ENCODE measurements at regions not wholly inside any gene's neighbourhood (a gene's known extent, or its start where the extent isn't known, plus 50 kb on each side); places are given as distances from the start of the nearest gene placed in this dataset.

DNA sequence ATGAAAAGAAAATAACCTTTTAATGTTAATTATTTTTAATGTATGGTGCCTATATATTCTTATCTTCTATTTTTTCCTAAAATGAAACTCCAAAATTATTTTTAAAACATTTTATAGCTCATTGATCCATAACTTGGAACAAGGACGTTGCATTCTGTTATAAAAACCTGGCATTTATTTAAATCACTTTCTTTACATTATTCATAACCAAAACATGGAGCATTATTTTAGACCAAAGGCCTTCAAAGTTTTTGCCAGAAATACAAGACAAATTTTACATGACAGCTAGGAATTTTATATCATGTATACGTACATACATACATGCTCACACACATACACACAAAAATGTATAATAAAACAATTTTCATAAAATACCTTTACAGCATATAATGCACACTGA is 259.8 kb downstream of the QDPR start:
- no peaks in the 10 kb centered on the region for H3K9me3 ChIP-seq (ENCODE audit: control insufficient read depth, insufficient read depth, low read depth, low read length)
- no peak overlapping the region for H3K4me2 ChIP-seq (ENCODE audit: extremely low read depth, insufficient read depth, low read length)
- H3K9ac ChIP-seq (ENCODE audit: insufficient read depth, low read length), result no peak overlapping the region
- no peaks in the 10 kb centered on the region for H4K20me1 ChIP-seq (ENCODE audit: control insufficient read depth, extremely low read depth, insufficient read depth, low read length)
- H2AFZ ChIP-seq (ENCODE audit: low read length), result no peak overlapping the region
- no peaks in the 10 kb centered on the region for H3K27me3 ChIP-seq (ENCODE audit: control insufficient read depth, insufficient read depth, low read length)
- DNase-seq (ENCODE audit: low read depth in 2 of 2), result no peak
- no peaks in the 10 kb centered on the region for H3K4me1 ChIP-seq (ENCODE audit: control insufficient read depth, extremely low read depth, insufficient read depth, low read length)
- no peak overlapping the region for H3K27ac ChIP-seq (ENCODE audit: insufficient read depth, low read length)
- no peaks in the 10 kb centered on the region for H3K79me2 ChIP-seq (ENCODE audit: control insufficient read depth, insufficient read depth, low read length)
- H3K4me3 ChIP-seq (replicated peaks in 1 of 4; ENCODE audit: control extremely low read depth in 1 of 4, insufficient read depth in 1 of 4, low read depth in 3 of 4, low read length in 4 of 4), result no peak overlapping the region
- TF ChIP-seq, protein P1, sequence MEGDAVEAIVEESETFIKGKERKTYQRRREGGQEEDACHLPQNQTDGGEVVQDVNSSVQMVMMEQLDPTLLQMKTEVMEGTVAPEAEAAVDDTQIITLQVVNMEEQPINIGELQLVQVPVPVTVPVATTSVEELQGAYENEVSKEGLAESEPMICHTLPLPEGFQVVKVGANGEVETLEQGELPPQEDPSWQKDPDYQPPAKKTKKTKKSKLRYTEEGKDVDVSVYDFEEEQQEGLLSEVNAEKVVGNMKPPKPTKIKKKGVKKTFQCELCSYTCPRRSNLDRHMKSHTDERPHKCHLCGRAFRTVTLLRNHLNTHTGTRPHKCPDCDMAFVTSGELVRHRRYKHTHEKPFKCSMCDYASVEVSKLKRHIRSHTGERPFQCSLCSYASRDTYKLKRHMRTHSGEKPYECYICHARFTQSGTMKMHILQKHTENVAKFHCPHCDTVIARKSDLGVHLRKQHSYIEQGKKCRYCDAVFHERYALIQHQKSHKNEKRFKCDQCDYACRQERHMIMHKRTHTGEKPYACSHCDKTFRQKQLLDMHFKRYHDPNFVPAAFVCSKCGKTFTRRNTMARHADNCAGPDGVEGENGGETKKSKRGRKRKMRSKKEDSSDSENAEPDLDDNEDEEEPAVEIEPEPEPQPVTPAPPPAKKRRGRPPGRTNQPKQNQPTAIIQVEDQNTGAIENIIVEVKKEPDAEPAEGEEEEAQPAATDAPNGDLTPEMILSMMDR (conservative IDR thresholded peaks at IDR 0.05 in 1 of 2, IDR thresholded peaks at IDR 0.05 in 1 of 2; ENCODE audit: low read depth in 1 of 2, low read length in 2 of 2), result no peak
- TF ChIP-seq EZH2 (IDR thresholded peaks at IDR 0.05; ENCODE audit: low read length, missing control alignments), result no peak
- H3K36me3 ChIP-seq (ENCODE audit: control insufficient read depth, insufficient read depth, low read length), result no peaks in the 10 kb centered on the region

DNA sequence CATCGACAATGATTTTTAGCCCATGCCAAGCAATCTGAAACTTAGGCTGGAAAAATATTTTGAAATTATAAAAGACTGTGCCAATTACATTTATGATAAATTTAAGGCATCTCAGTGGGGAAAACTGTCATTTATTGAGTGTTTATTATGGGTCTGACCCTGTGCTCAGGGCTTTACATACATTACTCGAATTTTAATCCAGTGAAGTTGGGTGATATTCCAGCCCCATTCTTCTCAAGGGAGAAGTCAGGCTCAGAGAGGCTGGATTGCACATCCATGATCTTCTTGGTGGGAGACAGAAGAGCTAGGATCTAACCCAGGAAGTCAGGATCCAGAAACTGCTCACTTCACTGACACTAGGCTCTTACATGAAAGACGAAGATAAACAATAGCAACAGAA is 260.8 kb downstream of the QDPR start:
- Histone ChIP-seq H3K27ac (ENCODE audit: insufficient read depth, low read length) (no peak overlapping the region), H2AFZ (ENCODE audit: low read length) (no peak overlapping the region), H3K9ac (ENCODE audit: insufficient read depth, low read length) (no peak overlapping the region), H3K9me3 (ENCODE audit: control insufficient read depth, insufficient read depth, low read depth, low read length) (no peaks in the 10 kb centered on the region), H3K27me3 (ENCODE audit: control insufficient read depth, insufficient read depth, low read length) (no peaks in the 10 kb centered on the region), H3K4me1 (ENCODE audit: control insufficient read depth, extremely low read depth, insufficient read depth, low read length) (no peaks in the 10 kb centered on the region), H3K4me3 (replicated peaks in 1 of 4; ENCODE audit: control extremely low read depth in 1 of 4, insufficient read depth in 1 of 4, low read depth in 3 of 4, low read length in 4 of 4) (no peak overlapping the region), H3K79me2 (ENCODE audit: control insufficient read depth, insufficient read depth, low read length) (no peaks in the 10 kb centered on the region), H3K4me2 (ENCODE audit: extremely low read depth, insufficient read depth, low read length) (no peak overlapping the region), H4K20me1 (ENCODE audit: control insufficient read depth, extremely low read depth, insufficient read depth, low read length) (no peaks in the 10 kb centered on the region), H3K36me3 (ENCODE audit: control insufficient read depth, insufficient read depth, low read length) (no peaks in the 10 kb centered on the region)
- TF ChIP-seq, protein P1 (conservative IDR thresholded peaks at IDR 0.05 in 1 of 2, IDR thresholded peaks at IDR 0.05 in 1 of 2; ENCODE audit: low read depth in 1 of 2, low read length in 2 of 2), result no peak
- no peak for TF ChIP-seq EZH2 (IDR thresholded peaks at IDR 0.05; ENCODE audit: low read length, missing control alignments)
- DNase-seq (ENCODE audit: low read depth in 2 of 2), result no peak

DNA sequence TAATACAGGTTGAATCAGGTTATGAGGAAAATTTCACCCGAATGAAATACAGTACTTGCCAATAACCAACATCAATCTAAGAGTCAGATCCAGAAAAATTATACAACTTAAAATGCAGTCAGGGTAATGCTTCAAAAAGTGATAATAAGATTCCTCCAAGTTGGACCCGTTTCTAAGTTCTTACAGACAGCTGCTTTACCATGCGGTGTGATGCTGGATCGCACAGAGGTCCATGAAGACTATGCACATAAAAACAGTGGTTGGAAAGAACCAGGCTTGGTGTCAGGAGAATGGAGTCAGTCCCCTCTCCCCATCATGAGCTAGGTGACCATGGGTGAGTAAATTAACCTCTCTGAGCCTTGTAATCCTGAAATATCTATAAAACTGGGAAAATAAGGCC is 261.3 kb downstream of the QDPR start:
- Histone ChIP-seq H3K9ac (ENCODE audit: insufficient read depth, low read length) (no peak overlapping the region), H3K9me3 (ENCODE audit: control insufficient read depth, insufficient read depth, low read depth, low read length) (no peaks in the 10 kb centered on the region), H2AFZ (ENCODE audit: low read length) (no peak overlapping the region), H3K4me2 (ENCODE audit: extremely low read depth, insufficient read depth, low read length) (no peak overlapping the region), H3K27me3 (ENCODE audit: control insufficient read depth, insufficient read depth, low read length) (no peaks in the 10 kb centered on the region), H3K36me3 (ENCODE audit: control insufficient read depth, insufficient read depth, low read length) (no peaks in the 10 kb centered on the region), H3K27ac (ENCODE audit: insufficient read depth, low read length) (no peak overlapping the region), H3K4me1 (ENCODE audit: control insufficient read depth, extremely low read depth, insufficient read depth, low read length) (no peaks in the 10 kb centered on the region), H4K20me1 (ENCODE audit: control insufficient read depth, extremely low read depth, insufficient read depth, low read length) (no peaks in the 10 kb centered on the region), H3K79me2 (ENCODE audit: control insufficient read depth, insufficient read depth, low read length) (no peaks in the 10 kb centered on the region), H3K4me3 (replicated peaks in 1 of 4; ENCODE audit: control extremely low read depth in 1 of 4, insufficient read depth in 1 of 4, low read depth in 3 of 4, low read length in 4 of 4) (no peak overlapping the region)
- DNase-seq (ENCODE audit: low read depth in 2 of 2), result no peak
- TF ChIP-seq EZH2 (IDR thresholded peaks at IDR 0.05; ENCODE audit: low read length, missing control alignments), result no peak
- TF ChIP-seq, protein P1 (conservative IDR thresholded peaks at IDR 0.05 in 1 of 2, IDR thresholded peaks at IDR 0.05 in 1 of 2; ENCODE audit: low read depth in 1 of 2, low read length in 2 of 2), result no peak
